ENCODE measurements at regions not wholly inside any gene's neighbourhood (a gene's known extent, or its start where the extent isn't known, plus 50 kb on each side); places are given as distances from the start of the nearest gene placed in this dataset.

DNA sequence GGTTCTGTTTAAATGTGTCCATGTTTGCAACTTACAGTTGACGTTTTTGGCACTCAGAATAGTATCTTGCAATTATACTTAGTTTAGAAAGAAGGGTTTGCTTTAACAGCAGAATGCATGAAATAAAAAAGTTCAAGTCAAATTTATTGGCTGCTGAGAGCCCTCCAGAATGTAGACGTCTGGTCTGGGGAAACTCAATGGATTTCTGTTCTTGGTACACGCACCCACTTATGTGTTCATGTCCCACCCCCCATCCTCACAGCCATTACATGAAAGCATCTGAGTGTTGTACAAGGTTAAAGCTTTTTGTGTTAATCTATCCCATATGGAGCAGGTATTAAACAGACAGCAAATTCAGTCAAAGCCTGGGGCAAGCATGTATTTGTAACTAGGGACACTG is 219.5 kb downstream of the SOX11 start:
- Mint-ChIP-seq H3K9me3 (peaks cover 3 to 33% (median 6%) of the 10 kb centered on the region in 6 donors), H3K27me3 (ENCODE audit: low read depth in 3 of 3) (peaks cover 0 to under 1% (median 0%) of the 10 kb centered on the region in 3 donors), H3K27ac (no peak overlapping the region), H3K4me1 (no peaks in the 10 kb centered on the region), H3K4me3 (no peak overlapping the region), H3K36me3 (no peaks in the 10 kb centered on the region)
- DNase-seq, result no peak

DNA sequence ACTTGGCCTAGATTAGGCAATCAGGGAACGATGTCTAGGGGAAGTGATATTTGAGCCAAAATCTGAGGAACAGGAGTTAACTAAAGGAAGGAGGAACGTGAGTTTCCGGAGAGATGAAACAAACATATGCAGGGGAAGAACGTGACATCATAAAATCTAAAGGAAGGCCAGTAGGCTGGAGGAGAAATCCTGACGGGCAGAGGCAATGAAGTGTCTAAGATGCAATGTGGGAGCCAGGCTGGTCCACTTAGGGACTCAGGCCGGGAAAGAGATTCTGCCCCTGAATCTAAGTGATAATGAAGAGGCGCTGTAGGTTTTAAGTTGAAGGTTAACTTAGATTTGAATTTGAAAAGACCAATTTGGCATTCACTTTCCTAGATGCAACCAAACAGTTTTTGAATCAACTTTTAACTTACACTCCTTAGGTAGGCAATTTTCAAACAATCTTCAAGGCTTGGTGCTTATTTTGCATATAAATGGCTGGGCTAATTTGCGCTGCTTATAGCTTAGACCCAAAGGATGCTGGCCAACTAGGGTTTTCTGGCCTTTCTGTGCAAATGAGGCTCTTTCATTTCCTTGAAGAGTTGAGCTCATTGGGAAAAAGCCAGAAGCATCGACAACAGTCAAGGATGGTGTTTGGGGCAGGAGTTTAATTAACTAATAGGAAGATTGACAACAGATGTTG is 221.7 kb downstream of the SOX11 start:
- Mint-ChIP-seq H3K27me3 (ENCODE audit: low read depth in 3 of 3) (no peaks in the 10 kb centered on the region), H3K9me3 (peaks cover 0 to 29% (median 9%) of the 10 kb centered on the region in 6 donors), H3K4me1 (no peaks in the 10 kb centered on the region), H3K4me3 (no peak overlapping the region), H3K36me3 (no peaks in the 10 kb centered on the region), H3K27ac (no peak overlapping the region)
- DNase-seq, result no peak

DNA sequence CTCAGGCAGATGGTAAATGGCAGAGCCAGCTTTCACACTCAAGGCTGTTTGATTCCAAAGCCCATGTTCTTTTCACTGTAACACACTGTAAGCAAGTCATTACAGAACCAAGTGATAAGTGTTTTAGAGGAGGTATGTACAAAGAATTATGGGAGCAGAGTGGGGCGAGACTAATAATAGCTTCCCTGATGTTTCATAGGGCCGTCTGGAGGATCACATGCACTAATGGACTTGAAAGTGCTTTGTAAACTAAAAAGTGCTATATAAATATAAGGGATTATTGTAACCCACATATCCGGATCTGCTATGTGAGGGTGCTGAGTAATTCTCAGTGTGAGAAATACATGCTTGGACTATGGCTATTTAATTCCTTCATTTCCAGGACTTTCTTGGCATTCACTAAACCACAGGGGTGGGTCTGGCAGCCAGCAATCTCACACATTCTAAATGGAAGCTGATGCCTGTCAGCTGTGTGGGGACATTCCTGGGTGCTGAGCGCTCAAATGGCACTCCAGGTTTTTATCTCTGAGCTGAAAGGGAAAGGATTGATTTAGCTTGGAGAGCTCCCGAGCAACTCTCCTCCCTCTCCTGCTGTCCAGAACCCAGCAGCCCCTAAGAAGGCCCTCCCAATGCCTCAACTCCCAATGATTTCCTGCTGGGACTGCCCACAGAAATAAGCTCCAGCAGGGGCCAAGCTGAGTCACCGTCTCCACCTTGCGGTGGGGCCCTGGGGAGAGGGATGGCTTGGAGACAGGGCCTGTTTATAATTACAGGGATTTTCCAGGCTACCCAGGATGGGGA is 222.8 kb downstream of the SOX11 start:
- Mint-ChIP-seq H3K4me3 (no peak overlapping the region), H3K36me3 (no peaks in the 10 kb centered on the region), H3K27me3 (ENCODE audit: low read depth in 3 of 3) (no peaks in the 10 kb centered on the region), H3K9me3 (peaks cover 0 to 29% (median 9%) of the 10 kb centered on the region in 6 donors), H3K27ac (no peak overlapping the region), H3K4me1 (no peaks in the 10 kb centered on the region)
- DNase-seq, result no peak

DNA sequence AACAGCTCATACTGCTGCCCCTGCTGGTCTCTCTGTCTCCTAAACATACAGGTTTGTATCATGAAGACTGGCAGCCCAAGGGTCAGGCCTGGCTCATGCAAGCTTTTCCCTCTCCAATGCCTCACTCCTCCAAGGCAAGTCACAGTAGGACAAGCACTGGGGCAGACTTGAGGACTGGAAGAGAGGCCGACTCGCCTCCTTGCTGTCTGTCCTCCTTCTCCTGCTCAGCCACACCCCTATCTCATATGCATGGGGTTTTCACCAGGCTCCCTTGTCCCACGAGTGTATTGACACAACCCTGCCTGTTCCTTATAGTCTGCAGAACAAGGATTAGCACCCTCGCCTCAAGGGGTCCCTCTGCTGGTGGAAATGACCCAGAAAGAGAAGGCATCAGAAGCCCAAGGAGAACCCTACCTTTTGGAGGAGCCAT is 223.7 kb downstream of the SOX11 start:
- no peak overlapping the region for H3K4me3 Mint-ChIP-seq
- H3K9me3 Mint-ChIP-seq, result peaks cover 0 to 29% (median 9%) of the 10 kb centered on the region in 6 donors
- no peaks in the 10 kb centered on the region for H3K36me3 Mint-ChIP-seq
- no peaks in the 10 kb centered on the region for H3K27me3 Mint-ChIP-seq (ENCODE audit: low read depth in 3 of 3)
- H3K27ac Mint-ChIP-seq, result no peak overlapping the region
- no peaks in the 10 kb centered on the region for H3K4me1 Mint-ChIP-seq
- no peak for DNase-seq

- Mint-ChIP-seq H3K27me3 (ENCODE audit: low read depth in 3 of 3) (peaks cover 0 to 1% (median 0%) of the 10 kb centered on the region in 3 donors), H3K36me3 (no peaks in the 10 kb centered on the region), H3K27ac (no peak overlapping the region), H3K4me3 (no peak overlapping the region), H3K4me1 (no peaks in the 10 kb centered on the region), H3K9me3 (peaks cover 5 to 22% (median 8%) of the 10 kb centered on the region in 6 donors)
- no peak for DNase-seq
These were observed 229.0 kb downstream of the SOX11 start for GRCh38 chr2:5921081-5921642.

DNA sequence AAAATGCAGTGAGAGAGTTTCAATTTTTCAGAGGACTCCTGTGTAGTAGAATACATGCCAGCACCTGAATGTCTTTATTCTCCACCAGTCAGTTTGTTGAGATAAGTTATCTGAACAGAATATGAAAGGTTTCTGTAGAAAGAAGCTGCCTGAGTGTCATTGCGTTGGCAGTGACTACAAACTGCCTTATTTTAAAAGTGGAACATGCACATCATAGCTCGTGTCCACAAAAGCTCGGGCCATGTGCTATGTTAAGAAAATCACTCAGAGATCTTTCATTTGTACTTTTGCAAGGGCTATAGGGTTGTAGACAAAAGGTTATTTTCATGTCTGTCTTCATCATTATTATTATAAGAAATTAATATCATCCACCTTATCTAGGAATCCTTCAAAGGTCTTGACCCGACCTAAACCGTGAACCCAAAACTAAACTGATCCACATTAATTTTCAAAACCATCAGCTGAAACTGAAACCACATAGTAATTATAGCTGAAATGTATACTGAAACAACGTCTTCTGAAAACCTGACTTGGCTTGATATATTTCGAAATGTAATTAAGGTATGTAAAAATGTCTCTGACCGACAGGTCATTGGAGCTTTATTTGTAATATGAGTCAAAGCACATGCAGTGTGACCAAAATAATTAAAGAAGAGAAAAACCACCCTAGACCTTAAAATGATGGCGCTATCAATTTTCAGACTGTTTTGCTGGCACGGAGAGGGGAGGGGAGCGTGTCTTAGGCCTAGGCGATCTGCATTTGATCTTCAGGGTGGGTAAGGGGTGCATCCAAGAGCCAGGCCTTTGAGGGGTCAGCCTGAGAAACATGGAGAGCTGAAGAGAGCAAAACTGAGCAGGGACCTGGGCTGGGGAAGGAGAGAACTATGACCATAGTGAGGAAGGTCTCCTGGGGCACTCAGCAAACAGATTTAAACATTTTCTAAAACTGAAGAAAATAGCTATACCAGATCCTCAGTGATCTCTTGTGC is 232.1 kb downstream of the SOX11 start:
- Mint-ChIP-seq H3K27me3 (ENCODE audit: low read depth in 3 of 3) (peaks cover 0 to 1% (median 0%) of the 10 kb centered on the region in 3 donors), H3K27ac (no peak overlapping the region), H3K4me1 (no peaks in the 10 kb centered on the region), H3K4me3 (no peak overlapping the region), H3K9me3 (peaks cover 5 to 27% (median 8%) of the 10 kb centered on the region in 6 donors), H3K36me3 (no peaks in the 10 kb centered on the region)
- DNase-seq, result no peak

DNA sequence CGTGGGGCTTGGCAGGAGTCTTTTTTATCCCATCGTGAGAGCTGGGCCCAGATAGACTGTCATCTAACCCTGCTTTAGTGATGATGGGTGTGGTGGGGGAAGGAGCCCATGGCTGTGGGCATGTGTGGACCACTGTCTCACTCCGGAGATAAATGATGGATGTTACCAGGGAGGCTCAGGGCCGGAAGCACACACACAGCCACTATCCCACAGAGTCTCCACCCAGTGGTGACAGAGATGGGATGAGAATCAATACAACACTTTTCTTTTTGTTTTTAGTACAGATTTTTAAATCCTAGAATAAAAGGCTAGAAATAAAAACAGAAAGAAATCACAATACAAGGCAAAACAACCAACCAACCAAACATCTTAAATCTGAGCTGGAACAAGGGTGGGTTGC is 233.4 kb downstream of the SOX11 start:
- no peak overlapping the region for H3K4me3 Mint-ChIP-seq
- no peak overlapping the region for H3K27ac Mint-ChIP-seq
- H3K9me3 Mint-ChIP-seq, result peaks cover 7 to 33% (median 8%) of the 10 kb centered on the region in 6 donors
- no peaks in the 10 kb centered on the region for H3K4me1 Mint-ChIP-seq
- H3K36me3 Mint-ChIP-seq, result no peaks in the 10 kb centered on the region
- no peak for DNase-seq
- H3K27me3 Mint-ChIP-seq (ENCODE audit: low read depth in 3 of 3), result peaks cover 0 to 1% (median 0%) of the 10 kb centered on the region in 3 donors

DNA sequence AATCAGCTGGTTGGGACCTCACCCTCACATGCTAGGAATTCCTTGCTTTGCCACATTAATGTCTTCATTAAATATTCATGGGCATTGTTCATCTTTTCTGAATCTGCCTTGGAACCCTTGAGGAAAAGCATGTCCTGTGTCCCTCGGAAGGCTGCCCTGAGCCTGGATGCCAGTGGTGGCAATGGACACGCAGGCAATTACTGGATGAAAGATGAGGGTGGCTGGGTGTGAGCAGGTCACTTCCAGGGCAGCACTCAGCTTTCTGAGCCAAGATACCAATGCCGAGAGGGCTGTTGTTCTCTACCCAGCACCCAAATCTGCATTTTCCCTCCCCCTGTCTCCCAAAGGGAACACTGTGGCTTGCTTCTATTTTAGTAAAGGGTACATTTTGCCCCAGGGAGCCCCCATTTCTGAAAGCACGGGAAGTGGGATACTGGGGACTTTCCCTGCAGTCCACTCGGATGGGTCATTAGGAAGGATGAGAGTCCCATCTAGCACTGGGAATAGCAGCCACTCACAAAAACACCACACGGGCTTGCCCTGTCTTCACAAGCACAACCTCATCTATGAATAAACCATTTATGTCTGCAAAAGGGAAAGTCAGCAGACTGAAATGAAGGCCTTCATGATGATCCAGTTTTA is 234.8 kb downstream of the SOX11 start:
- Mint-ChIP-seq H3K4me3 (no peak overlapping the region), H3K27ac (no peak overlapping the region), H3K9me3 (peaks cover 7 to 26% (median 7%) of the 10 kb centered on the region in 6 donors), H3K27me3 (ENCODE audit: low read depth in 3 of 3) (peaks cover 0 to under 1% (median 0%) of the 10 kb centered on the region in 3 donors), H3K36me3 (no peaks in the 10 kb centered on the region), H3K4me1 (no peaks in the 10 kb centered on the region)
- no peak for DNase-seq

DNA sequence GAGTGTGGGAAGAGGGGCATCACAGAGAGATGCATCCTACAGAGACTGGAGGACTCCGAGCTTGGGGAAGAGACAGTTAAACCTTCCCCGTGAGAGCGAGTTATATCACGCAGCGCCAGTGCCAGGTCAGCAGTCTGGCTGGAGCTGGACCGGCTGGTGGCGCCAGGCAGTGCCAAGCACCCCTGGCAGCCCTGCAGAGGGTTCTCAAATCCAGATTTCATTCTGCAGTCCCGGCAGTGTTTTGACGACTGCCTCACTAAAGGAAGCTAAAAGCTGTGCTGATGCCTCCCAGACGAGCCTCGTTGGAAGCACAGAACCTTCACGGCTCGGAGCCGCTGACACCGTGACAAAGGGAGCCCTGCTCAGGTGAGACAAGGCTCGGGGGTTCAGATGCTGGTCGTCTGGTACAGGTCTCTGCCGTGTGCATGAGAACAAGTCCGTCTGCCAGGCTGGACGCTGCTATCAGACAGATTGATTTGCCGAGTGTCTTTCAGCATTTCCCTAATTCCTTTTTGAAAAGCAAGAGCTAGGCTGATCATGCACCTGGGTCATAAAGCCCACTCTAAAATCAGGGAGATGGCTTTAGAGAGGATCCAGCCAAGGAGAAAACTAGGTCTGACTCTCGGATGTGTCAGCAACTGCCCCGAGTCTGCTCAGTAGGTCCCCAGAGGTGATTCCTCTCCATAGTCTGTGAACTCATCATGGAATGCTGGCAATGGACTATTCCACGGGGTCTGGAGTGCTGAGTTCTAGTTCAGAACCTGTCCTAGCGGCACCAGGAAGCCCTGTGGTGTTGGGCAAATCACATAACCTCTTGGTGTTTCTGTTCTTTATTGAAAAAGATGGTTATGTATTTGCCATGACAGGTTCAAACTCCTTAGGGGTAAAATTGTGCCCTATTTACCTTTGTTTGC is 240.6 kb downstream of the SOX11 start:
- no peak overlapping the region for H3K4me3 Mint-ChIP-seq

GRCh38 chr2:5933669-5934068 is 241.5 kb downstream of the SOX11 start:
- Mint-ChIP-seq H3K4me3 (no peak overlapping the region), H3K36me3 (peaks cover 0 to 4% (median 0%) of the 10 kb centered on the region in 3 donors), H3K27ac (no peak overlapping the region), H3K4me1 (no peaks in the 10 kb centered on the region), H3K27me3 (ENCODE audit: low read depth in 3 of 3) (no peaks in the 10 kb centered on the region), H3K9me3 (peaks cover 7 to 21% (median 8%) of the 10 kb centered on the region in 6 donors)
- no peak for DNase-seq

More for the DNA sequence above, 240.6 kb downstream of the SOX11 start:
- Mint-ChIP-seq H3K9me3 (peaks cover 7 to 20% (median 10%) of the 10 kb centered on the region in 6 donors), H3K27me3 (ENCODE audit: low read depth in 3 of 3) (no peaks in the 10 kb centered on the region), H3K4me1 (no peaks in the 10 kb centered on the region), H3K36me3 (peaks cover 0 to 4% (median 0%) of the 10 kb centered on the region in 3 donors), H3K27ac (no peak overlapping the region)
- no peak for DNase-seq

GRCh38 chr2:5937321-5937720 is 245.1 kb downstream of the SOX11 start:
- no peak for DNase-seq
- H3K4me1 Mint-ChIP-seq, result no peaks in the 10 kb centered on the region
- no peaks in the 10 kb centered on the region for H3K27me3 Mint-ChIP-seq (ENCODE audit: low read depth in 3 of 3)
- no peak overlapping the region for H3K4me3 Mint-ChIP-seq
- H3K36me3 Mint-ChIP-seq, result peaks cover 0 to 4% (median 0%) of the 10 kb centered on the region in 3 donors
- peaks cover 6 to 19% (median 8%) of the 10 kb centered on the region in 6 donors for H3K9me3 Mint-ChIP-seq
- no peak overlapping the region for H3K27ac Mint-ChIP-seq
